WTC11 (cell line): ENCODE measurements at regions not wholly inside any gene's neighbourhood (a gene's known extent, or its start where the extent isn't known, plus 50 kb on each side); places are given as distances from the start of the nearest gene placed in this dataset.

ENCODE experiments used
- ATAC-seq: fragments of 200-7000 bp; cut with Tn5 transposase; 2 replicates; pipeline ENCODE4 v1.10.0; 2021; ENCODE audit warnings: mild to moderate bottlenecking, moderate library complexity
- CTCF ChIA-PET: fragments of 300-600 bp; sonication (Branson Sonifier 250); formaldehyde crosslinking; loops from one replicate; lab custom pipeline; 2021; ENCODE audit warnings: antibody characterized with exemption; lab: Charles Lee
- POLR2A ChIA-PET: fragments of 350-600 bp; sonication (Branson Sonifier 250); formaldehyde crosslinking; loops from one replicate; lab custom pipeline; 2021; ENCODE audit warnings: antibody characterized with exemption; lab: Charles Lee
- DNase-seq: peaks from one replicate; pipeline ENCODE4 v3.0.0; 2021; ENCODE audit warnings: low spot score
- H3K27ac Mint-ChIP-seq: 2 replicates; pipeline ENCODE4 v1.8.0; 2021; ENCODE audit warnings: mixed read lengths
- H3K27me3 Mint-ChIP-seq: 2 replicates; pipeline ENCODE4 v1.8.0; 2021; ENCODE audit warnings: low read depth, mild to moderate bottlenecking, moderate library complexity, mixed read lengths
- H3K36me3 Mint-ChIP-seq: 2 replicates; pipeline ENCODE4 v1.8.0; 2021; ENCODE audit warnings: mixed read lengths
- H3K4me1 Mint-ChIP-seq: 2 replicates; pipeline ENCODE4 v1.8.0; 2022; ENCODE audit warnings: mixed read lengths
- H3K4me3 Mint-ChIP-seq: 2 replicates; pipeline ENCODE4 v1.8.0; 2021; ENCODE audit warnings: mild to moderate bottlenecking, moderate library complexity, mixed read lengths
- H3K9me3 Mint-ChIP-seq: 2 replicates; pipeline ENCODE4 v1.8.0; 2021; ENCODE audit warnings: mixed read lengths
- CREB1 ChIP-seq: sonication (generic); formaldehyde crosslinking; IDR thresholded peaks from 2 replicates; pipeline ENCODE4 v1.8.0; 2023; ENCODE audit warnings: mild to moderate bottlenecking, missing genetic modification reagents
- ELF4 ChIP-seq: sonication (generic); formaldehyde crosslinking; IDR thresholded peaks from 2 replicates; pipeline ENCODE4 v1.8.1; 2022; ENCODE audit warnings: low read depth, mild to moderate bottlenecking, moderate library complexity, missing genetic modification reagents
- SOX15 ChIP-seq: fragments of 250-450 bp; sonication (Bioruptor Pico); IDR thresholded peaks from 2 replicates; pipeline ENCODE4 v1.9.0; 2021; ENCODE audit warnings: mild to moderate bottlenecking
- TEAD1 ChIP-seq: sonication (generic); formaldehyde crosslinking; IDR thresholded peaks from 2 replicates; pipeline ENCODE4 v1.8.0; 2022; ENCODE audit warnings: mild to moderate bottlenecking, missing genetic modification reagents
- TEAD4 ChIP-seq: sonication (generic); formaldehyde crosslinking; IDR thresholded peaks from 2 replicates; pipeline ENCODE4 v1.8.0; 2022; ENCODE audit warnings: mild to moderate bottlenecking, missing genetic modification reagents
- ZBTB21 ChIP-seq: sonication (generic); formaldehyde crosslinking; IDR thresholded peaks from 2 replicates; pipeline ENCODE4 v1.8.1; 2023; ENCODE audit warnings: mild to moderate bottlenecking, missing genetic modification reagents, borderline replicate concordance
- ZNF263 ChIP-seq: sonication (generic); formaldehyde crosslinking; IDR thresholded peaks from 2 replicates; pipeline ENCODE4 v1.8.1; 2022; ENCODE audit warnings: low read depth, mild to moderate bottlenecking, moderate library complexity, missing genetic modification reagents
- TF ChIP-seq, protein P1 (sequence below): sonication (generic); formaldehyde crosslinking; IDR thresholded peaks from 2 replicates; pipeline ENCODE4 v1.8.1; 2023; ENCODE audit warnings: mild to moderate bottlenecking, missing genetic modification reagents
- TF ChIP-seq, protein P2 (sequence below): fragments of 250-450 bp; sonication (Bioruptor Pico); IDR thresholded peaks from 2 replicates; pipeline ENCODE4 v1.8.0; 2021; ENCODE audit warnings: mild to moderate bottlenecking

DNA sequence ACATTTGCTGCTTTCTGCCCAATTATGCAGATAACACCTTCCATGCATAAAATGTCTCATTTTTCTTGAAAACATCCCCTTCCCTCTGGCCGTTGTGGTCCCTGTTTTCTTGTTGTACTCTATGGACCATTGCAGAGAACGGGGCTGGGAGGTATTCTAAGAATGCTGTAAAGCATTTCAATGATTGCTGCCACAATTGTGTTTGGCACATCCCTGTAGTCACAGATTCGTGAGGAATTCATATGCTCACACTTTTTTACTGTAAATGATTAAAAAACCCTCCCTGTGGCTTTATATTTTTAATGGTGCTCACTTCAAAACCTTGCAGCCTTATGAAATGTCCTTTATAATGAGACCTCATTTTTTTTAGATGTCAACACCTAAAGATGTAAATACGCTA is 207.2 kb upstream of the GBE1 start:
- H3K27ac Mint-ChIP-seq: no peak overlapping the region
- ChIA-PET POLR2A (interaction anchor here (0.6 kb wide), 1 partner anchor 228 kb away, joined by 3 read pairs; no protein-coding TSS in a partner anchor), CTCF (interaction anchor here (0.8 kb wide), 1 partner anchor 1009 kb away, joined by 3 read pairs; no protein-coding TSS in a partner anchor)
- peaks cover 20% of the 10 kb centered on the region for H3K9me3 Mint-ChIP-seq
- H3K4me3 Mint-ChIP-seq: no peak overlapping the region
- TF ChIP-seq TEAD4 (CRISPR knock-in tag): peak; percentile 58; the same call in 1 of the 2 replicates
- peak; percentile 57; the same call in 1 of the 2 replicates for TF ChIP-seq TEAD1 (CRISPR knock-in tag)
- no peak for TF ChIP-seq SOX15 (CRISPR knock-in tag)
- ATAC-seq (peak; percentile 87), DNase-seq (no peak)
- H3K4me1 Mint-ChIP-seq: peaks cover 49% of the 10 kb centered on the region
- no peaks in the 10 kb centered on the region for H3K27me3 Mint-ChIP-seq
- peaks cover 21% of the 10 kb centered on the region for H3K36me3 Mint-ChIP-seq

DNA sequence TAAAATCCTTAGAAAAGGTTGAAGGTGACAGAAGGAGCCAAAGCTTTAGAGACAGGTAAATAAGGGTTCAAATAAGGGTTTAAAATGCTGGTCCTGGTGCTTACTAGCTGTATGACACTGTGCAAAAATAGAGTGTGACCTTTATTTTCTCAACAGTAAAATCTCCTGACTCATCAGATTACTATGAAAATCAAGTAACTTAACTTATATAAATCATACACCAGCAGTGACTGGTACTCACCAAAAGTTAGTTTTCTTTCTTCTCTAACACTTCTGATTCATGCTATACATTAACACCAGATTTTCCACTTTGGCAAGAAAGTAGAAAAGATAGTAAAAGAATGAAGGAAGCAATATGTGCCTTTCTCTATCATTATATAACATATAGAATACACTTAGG is 205.9 kb upstream of the GBE1 start:
- CTCF ChIA-PET: no interaction called here
- ATAC-seq: no peak
- Mint-ChIP-seq H3K27me3 (no peaks in the 10 kb centered on the region), H3K36me3 (peaks cover 18% of the 10 kb centered on the region), H3K4me1 (peaks cover 51% of the 10 kb centered on the region), H3K4me3 (no peak overlapping the region), H3K9me3 (peaks cover 18% of the 10 kb centered on the region), H3K27ac (no peak overlapping the region)
- TF ChIP-seq, protein P1, sequence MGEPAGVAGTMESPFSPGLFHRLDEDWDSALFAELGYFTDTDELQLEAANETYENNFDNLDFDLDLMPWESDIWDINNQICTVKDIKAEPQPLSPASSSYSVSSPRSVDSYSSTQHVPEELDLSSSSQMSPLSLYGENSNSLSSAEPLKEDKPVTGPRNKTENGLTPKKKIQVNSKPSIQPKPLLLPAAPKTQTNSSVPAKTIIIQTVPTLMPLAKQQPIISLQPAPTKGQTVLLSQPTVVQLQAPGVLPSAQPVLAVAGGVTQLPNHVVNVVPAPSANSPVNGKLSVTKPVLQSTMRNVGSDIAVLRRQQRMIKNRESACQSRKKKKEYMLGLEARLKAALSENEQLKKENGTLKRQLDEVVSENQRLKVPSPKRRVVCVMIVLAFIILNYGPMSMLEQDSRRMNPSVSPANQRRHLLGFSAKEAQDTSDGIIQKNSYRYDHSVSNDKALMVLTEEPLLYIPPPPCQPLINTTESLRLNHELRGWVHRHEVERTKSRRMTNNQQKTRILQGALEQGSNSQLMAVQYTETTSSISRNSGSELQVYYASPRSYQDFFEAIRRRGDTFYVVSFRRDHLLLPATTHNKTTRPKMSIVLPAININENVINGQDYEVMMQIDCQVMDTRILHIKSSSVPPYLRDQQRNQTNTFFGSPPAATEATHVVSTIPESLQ (CRISPR knock-in tag): no peak
- POLR2A ChIA-PET: no interaction called here
- no peak for DNase-seq

DNA sequence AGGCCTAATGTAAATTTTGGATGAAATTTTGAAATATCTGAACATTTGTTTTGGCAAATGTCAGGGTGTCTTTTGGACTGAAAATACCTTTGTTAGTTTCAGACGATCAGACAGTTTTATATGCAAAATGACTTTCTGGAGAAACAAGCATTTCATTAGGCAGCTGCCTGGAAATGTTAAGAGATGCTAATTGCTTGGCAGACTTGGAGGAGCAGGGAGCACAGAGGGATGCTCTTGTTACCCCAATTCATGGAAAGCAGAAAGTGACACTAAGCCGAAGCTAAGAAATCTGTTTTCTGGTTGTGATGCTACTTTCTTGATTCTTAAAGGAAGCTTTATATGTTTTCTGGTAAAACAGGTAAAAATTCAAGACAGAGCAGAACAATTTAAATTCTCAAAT is 204.3 kb upstream of the GBE1 start:
- DNase-seq (no peak), ATAC-seq (peak; percentile 78)
- no peaks in the 10 kb centered on the region for H3K27me3 Mint-ChIP-seq
- POLR2A ChIA-PET: interaction anchor here (1.1 kb wide), 1 partner anchor 30 kb away, joined by 3 read pairs; no protein-coding TSS in a partner anchor
- H3K4me1 Mint-ChIP-seq: peaks cover 51% of the 10 kb centered on the region
- no peak overlapping the region for H3K27ac Mint-ChIP-seq
- H3K36me3 Mint-ChIP-seq: peaks cover under 1% of the 10 kb centered on the region
- peaks cover under 1% of the 10 kb centered on the region; the same call in 1 of the 2 replicates for H3K9me3 Mint-ChIP-seq
- H3K4me3 Mint-ChIP-seq: no peak overlapping the region
- TF ChIP-seq TEAD4 (CRISPR knock-in tag) (no peak), ZNF263 (CRISPR knock-in tag) (peak; percentile 69; the same call in 1 of the 2 replicates)
- TF ChIP-seq, all 79 proteins: peak for 1
- CTCF ChIA-PET: no interaction called here

DNA sequence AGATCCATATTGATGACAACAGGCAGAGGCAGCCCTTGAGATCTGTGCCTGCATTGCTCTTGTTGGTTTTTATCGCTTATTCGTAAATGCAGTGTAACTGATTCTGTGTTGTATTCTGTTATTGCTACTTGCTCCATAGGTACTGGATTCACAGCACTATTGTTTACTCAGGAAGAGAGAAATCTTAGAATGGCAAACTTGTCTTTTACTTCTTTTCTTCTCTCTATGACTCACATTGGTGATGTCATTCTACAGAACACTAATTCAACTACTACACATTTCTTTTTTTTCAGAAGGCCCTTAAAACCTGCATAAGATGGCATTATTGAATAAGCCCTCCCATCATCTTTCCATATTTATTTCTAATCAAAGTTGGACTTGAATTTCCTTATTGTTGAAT is 201.0 kb upstream of the GBE1 start:
- ChIA-PET CTCF (no interaction called here), POLR2A (no interaction called here)
- Mint-ChIP-seq H3K4me1 (peaks cover 39% of the 10 kb centered on the region), H3K4me3 (no peak overlapping the region), H3K27ac (no peak overlapping the region), H3K36me3 (no peaks in the 10 kb centered on the region), H3K27me3 (no peaks in the 10 kb centered on the region), H3K9me3 (no peaks in the 10 kb centered on the region; the same call in 1 of the 2 replicates)
- ATAC-seq: no peak
- DNase-seq: no peak
- TF ChIP-seq CREB1 (CRISPR knock-in tag): no peak

DNA sequence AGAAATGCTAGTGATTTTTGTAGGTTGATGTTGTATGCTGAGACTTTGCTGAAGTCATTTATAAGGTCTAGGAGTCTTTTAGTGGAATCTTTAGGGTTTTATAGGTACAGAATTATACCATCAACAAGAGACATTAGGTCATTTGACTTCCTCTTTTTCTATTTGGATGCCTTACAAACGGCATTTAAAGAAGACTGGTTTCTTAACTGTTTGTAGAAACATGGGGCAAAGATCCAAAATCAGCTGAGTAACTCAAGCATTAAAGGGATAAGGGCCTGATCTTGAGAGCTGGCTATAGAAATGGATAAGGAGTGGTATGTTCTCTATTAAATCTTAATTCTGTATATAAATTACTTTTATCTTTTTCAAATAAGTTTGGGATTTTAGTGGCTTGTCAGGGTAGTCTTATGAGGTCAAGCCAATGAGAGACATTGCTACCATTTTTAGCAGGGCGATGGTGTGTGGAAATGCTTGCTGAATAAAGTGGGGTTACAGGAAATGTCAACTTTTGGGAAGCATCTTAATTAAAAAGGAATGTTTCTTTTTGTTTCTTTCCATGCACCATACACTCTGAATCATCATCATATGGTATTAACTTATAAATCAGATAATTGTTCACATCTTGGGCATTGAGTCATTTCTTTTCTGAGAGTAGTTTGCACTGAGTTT is 197.7 kb upstream of the GBE1 start:
- Mint-ChIP-seq H3K9me3 (peaks cover 9% of the 10 kb centered on the region), H3K4me1 (peaks cover 9% of the 10 kb centered on the region), H3K36me3 (no peaks in the 10 kb centered on the region), H3K27ac (no peak overlapping the region)
- ATAC-seq: no peak
- ChIA-PET CTCF (no interaction called here), POLR2A (no interaction called here)
- no peak for DNase-seq
- no peak for TF ChIP-seq ZBTB21 (CRISPR knock-in tag)
- TF ChIP-seq, all 79 proteins: peak for 0
- no peaks in the 10 kb centered on the region for H3K27me3 Mint-ChIP-seq
- H3K4me3 Mint-ChIP-seq: no peak overlapping the region

DNA sequence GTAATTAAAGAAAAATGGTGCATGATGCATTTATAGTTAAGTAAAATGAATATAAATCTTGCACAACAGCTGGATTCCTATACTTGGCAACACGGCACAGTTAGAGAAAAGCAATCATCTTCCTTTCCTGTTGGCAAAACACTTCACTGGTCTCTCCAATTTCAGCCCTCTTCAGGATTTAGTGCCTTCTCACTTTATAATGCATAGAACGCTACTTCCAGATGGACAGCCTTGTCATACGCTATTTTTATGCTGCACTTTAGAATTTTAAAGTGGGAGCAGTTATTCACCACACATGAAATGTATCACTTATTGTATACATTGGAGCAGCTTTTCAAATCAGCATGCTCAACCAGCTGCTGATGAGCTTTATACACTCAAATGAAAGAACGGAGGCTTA is 194.4 kb upstream of the GBE1 start:
- H3K4me3 Mint-ChIP-seq: no peak overlapping the region
- CTCF ChIA-PET: no interaction called here
- POLR2A ChIA-PET: interaction anchor here (1.0 kb wide), 1 partner anchor 200 kb away, joined by 3 read pairs; no protein-coding TSS in a partner anchor
- no peaks in the 10 kb centered on the region for H3K27me3 Mint-ChIP-seq
- DNase-seq (no peak), ATAC-seq (no peak)
- no peak overlapping the region for H3K27ac Mint-ChIP-seq
- TF ChIP-seq, protein P2, sequence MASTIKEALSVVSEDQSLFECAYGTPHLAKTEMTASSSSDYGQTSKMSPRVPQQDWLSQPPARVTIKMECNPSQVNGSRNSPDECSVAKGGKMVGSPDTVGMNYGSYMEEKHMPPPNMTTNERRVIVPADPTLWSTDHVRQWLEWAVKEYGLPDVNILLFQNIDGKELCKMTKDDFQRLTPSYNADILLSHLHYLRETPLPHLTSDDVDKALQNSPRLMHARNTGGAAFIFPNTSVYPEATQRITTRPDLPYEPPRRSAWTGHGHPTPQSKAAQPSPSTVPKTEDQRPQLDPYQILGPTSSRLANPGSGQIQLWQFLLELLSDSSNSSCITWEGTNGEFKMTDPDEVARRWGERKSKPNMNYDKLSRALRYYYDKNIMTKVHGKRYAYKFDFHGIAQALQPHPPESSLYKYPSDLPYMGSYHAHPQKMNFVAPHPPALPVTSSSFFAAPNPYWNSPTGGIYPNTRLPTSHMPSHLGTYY: no peak
- no peak for TF ChIP-seq ELF4 (CRISPR knock-in tag)
- H3K4me1 Mint-ChIP-seq: peaks cover 21% of the 10 kb centered on the region
- no peaks in the 10 kb centered on the region for H3K36me3 Mint-ChIP-seq
- peaks cover 9% of the 10 kb centered on the region for H3K9me3 Mint-ChIP-seq
